HFFc6 (cell line): ENCODE measurements at regions not wholly inside any gene's neighbourhood (a gene's known extent, or its start where the extent isn't known, plus 50 kb on each side); places are given as distances from the start of the nearest gene placed in this dataset.
A peak's percentile ranks its signal among the peaks of the same experiment; 100 is the strongest.
"Not testable (repeated sequence)": the region's sequence is repeated elsewhere in the genome, so short reads cannot be mapped to it uniquely, and the experiment has no call there.

Experiments
- DNase-seq: peaks from one replicate; pipeline ENCODE4 v3.0.0-alpha.2; 2018
- H3K27ac Mint-ChIP-seq: 2 replicates; pipeline ENCODE4 v1.8.0; 2020; ENCODE audit warnings: mild to moderate bottlenecking, mixed read lengths
- H3K27me3 Mint-ChIP-seq: 2 replicates; pipeline ENCODE4 v1.8.0; 2021; ENCODE audit warnings: mild to moderate bottlenecking, moderate library complexity, mixed read lengths; ENCODE audit not compliant: insufficient read depth
- H3K36me3 Mint-ChIP-seq: 2 replicates; pipeline ENCODE4 v1.8.0; 2021; ENCODE audit warnings: low read depth, mixed read lengths
- H3K4me1 Mint-ChIP-seq: 2 replicates; pipeline ENCODE4 v1.8.0; 2020; ENCODE audit warnings: low read depth, mixed read lengths
- H3K4me3 Mint-ChIP-seq: 2 replicates; pipeline ENCODE4 v1.8.0; 2020; ENCODE audit warnings: mild to moderate bottlenecking, moderate library complexity, mixed read lengths
- H3K9me3 Mint-ChIP-seq: 2 replicates; pipeline ENCODE4 v1.8.0; 2020; ENCODE audit warnings: mild to moderate bottlenecking, mixed read lengths
- TF ChIP-seq, protein P1 (sequence below): fragments of 200-600 bp; sonication (generic); IDR thresholded peaks from 2 replicates; pipeline ENCODE4 v1.5.0; 2021; ENCODE audit warnings: antibody characterized with exemption, mild to moderate bottlenecking

DNA sequence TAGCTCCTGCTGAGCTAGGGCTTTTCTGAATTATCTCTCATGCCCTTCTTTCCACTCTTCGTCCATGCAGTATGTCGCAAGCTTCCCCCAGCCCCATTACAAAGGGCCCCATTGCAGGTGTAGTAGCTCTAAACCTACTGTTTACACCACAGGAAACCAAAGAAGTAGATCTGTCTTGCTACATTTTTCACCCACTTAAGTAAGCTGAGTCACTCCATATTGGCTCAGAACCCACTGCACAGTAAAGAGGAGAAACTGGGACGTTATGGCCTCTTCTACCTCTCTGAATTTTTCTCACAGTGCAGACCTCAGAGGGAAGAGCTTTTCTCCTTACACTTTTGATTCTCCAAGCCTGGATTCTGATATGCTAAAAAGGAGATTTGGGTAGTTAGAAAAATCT is 200.2 kb downstream of the SMARCA1 start:
- TF ChIP-seq, protein P1, sequence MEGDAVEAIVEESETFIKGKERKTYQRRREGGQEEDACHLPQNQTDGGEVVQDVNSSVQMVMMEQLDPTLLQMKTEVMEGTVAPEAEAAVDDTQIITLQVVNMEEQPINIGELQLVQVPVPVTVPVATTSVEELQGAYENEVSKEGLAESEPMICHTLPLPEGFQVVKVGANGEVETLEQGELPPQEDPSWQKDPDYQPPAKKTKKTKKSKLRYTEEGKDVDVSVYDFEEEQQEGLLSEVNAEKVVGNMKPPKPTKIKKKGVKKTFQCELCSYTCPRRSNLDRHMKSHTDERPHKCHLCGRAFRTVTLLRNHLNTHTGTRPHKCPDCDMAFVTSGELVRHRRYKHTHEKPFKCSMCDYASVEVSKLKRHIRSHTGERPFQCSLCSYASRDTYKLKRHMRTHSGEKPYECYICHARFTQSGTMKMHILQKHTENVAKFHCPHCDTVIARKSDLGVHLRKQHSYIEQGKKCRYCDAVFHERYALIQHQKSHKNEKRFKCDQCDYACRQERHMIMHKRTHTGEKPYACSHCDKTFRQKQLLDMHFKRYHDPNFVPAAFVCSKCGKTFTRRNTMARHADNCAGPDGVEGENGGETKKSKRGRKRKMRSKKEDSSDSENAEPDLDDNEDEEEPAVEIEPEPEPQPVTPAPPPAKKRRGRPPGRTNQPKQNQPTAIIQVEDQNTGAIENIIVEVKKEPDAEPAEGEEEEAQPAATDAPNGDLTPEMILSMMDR = no peak
- Mint-ChIP-seq H3K27ac (no peak overlapping the region), H3K36me3 (no peaks in the 10 kb centered on the region), H3K27me3 (no peaks in the 10 kb centered on the region; the same call in 1 of the 2 replicates), H3K4me1 (no peaks in the 10 kb centered on the region), H3K4me3 (no peak overlapping the region), H3K9me3 (no peaks in the 10 kb centered on the region)
- no peak for DNase-seq

DNA sequence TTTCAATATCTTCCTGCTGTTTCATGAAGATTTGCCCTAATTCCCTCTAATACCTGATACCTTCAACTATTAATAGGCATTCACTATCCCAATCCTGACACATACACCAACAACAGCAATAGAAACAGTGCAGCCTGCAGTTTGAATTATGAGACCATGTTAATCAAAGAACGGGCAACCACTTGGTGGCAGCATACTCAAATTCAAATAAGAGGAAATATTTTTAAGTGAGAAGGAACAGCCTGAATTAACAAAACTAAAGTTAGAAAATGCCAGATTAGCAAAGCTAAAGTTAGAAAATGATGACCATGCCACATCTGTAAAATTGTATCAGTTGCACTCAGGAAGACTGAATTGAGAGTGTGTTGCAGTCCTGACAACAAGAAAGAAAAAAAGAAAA is 204.9 kb downstream of the SMARCA1 start:
- Mint-ChIP-seq H3K4me1 (no peaks in the 10 kb centered on the region), H3K9me3 (no peaks in the 10 kb centered on the region)
- TF ChIP-seq, protein P1 = peak; percentile 71

DNA sequence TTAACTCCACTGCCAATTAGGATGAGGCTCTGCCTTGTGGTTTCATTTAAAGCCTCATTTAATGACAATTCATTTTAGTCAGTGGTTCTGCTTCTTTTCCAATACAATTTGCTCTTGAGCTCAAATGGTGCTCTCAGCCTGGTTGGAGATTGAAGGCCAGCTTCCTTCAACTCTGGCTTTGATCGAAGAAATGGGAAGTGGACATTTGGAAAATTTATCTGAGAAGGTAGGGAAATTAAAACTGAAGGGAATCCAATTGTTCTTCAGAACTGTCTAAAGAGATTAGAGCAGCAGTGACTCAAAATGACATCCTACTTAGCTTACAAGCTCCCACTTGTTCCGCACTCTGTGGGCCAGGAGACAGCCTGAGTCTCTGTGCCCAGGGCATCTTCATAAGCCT is 206.8 kb downstream of the SMARCA1 start:
- no peak overlapping the region for H3K27ac Mint-ChIP-seq
- DNase-seq = no peak

More for the DNA sequence above, 204.9 kb downstream of the SMARCA1 start:
- Mint-ChIP-seq H3K36me3 (no peaks in the 10 kb centered on the region), H3K27me3 (peaks cover 2% of the 10 kb centered on the region; the same call in 1 of the 2 replicates), H3K4me3 (no peak overlapping the region), H3K27ac (no peak overlapping the region)
- peak; percentile 5 for DNase-seq

DNA sequence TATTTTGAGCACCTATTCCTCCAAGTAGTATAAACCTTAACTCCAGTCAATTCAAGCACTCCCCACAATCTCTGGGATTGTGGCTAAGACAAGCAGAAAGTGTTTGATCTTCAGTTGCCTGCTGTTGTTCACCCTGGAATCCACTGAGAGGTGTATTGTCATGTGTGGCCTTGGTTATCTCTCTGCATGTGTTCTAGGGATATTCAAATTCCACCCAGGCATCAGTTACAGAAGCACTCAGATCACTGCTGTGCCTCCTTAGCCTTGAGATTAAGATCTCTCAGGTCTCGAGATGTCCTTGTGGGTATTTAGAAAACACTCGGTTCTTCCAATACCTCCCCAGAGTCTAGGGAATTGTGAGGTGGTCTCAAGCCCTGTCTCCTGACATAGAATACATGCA is 213.3 kb downstream of the SMARCA1 start:
- TF ChIP-seq, protein P1 = no peak
- no peaks in the 10 kb centered on the region; the same call in 1 of the 2 replicates for H3K27me3 Mint-ChIP-seq
- H3K4me1 Mint-ChIP-seq = no peaks in the 10 kb centered on the region
- H3K4me3 Mint-ChIP-seq = no peak overlapping the region
- H3K36me3 Mint-ChIP-seq = no peaks in the 10 kb centered on the region
- DNase-seq = no peak
- H3K9me3 Mint-ChIP-seq = no peaks in the 10 kb centered on the region
- H3K27ac Mint-ChIP-seq = no peak overlapping the region

More for the DNA sequence above, 206.8 kb downstream of the SMARCA1 start:
- TF ChIP-seq, protein P1 = no peak
- no peak overlapping the region for H3K4me3 Mint-ChIP-seq
- no peaks in the 10 kb centered on the region for H3K9me3 Mint-ChIP-seq
- H3K27me3 Mint-ChIP-seq = peaks cover 2% of the 10 kb centered on the region; the same call in 1 of the 2 replicates
- H3K4me1 Mint-ChIP-seq = no peaks in the 10 kb centered on the region
- no peaks in the 10 kb centered on the region for H3K36me3 Mint-ChIP-seq

DNA sequence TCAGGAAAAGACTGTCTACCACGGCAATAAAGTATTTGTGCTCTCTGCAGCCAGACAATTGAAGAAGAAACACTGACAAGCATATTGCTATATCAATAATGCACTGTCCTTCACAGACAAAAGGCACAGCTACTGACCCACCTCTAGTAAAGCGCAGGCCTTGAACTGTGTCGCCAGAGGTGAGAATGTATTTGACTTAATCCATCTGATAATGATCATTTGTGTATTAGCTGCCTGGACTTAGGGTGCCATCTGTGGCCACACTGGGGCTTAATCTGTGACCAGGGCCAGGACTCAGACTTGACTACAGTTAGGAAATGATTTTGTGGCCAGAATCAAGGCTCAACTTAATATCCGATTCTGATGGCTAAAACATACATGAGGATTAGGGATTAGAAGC is 260.4 kb downstream of the SMARCA1 start:
- H3K4me3 Mint-ChIP-seq = no peak overlapping the region
- H3K4me1 Mint-ChIP-seq = no peaks in the 10 kb centered on the region
- H3K9me3 Mint-ChIP-seq = peaks cover 11% of the 10 kb centered on the region; the same call in 1 of the 2 replicates
- TF ChIP-seq, protein P1 = no peak
- no peak for DNase-seq
- H3K36me3 Mint-ChIP-seq = no peaks in the 10 kb centered on the region
- H3K27ac Mint-ChIP-seq = no peak overlapping the region
- no peaks in the 10 kb centered on the region for H3K27me3 Mint-ChIP-seq

DNA sequence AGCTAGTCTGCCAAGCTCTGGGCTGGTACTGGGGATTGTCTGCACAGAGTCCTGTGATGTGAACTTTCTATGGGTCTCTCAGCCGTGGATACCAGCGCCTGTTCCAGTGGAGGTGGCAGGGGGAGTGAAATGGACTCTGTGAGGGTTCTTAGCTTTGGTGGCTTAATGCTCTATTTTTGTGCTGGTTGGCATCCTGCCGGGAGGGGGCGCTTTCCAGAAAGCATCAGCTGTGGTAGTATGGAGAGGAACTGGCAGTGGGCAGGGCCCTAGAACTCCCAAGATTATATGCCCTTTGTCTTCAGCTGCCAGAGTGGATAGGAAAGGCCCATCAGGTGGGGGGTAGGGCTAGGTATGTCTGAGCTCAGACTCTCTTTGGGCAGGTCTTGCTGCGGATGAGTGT is 267.8 kb downstream of the SMARCA1 start:
- not testable (repeated sequence) for DNase-seq, H3K36me3 Mint-ChIP-seq

More for the DNA sequence above, 267.8 kb downstream of the SMARCA1 start:
- H3K4me3 Mint-ChIP-seq, H3K27ac Mint-ChIP-seq, H3K4me1 Mint-ChIP-seq, H3K27me3 Mint-ChIP-seq, H3K9me3 Mint-ChIP-seq: not testable (repeated sequence)
